ENCODE measurements at regions not wholly inside any gene's neighbourhood (a gene's known extent, or its start where the extent isn't known, plus 50 kb on each side); places are given as distances from the start of the nearest gene placed in this dataset.

- no peak for TF ChIP-seq CTCF (IDR thresholded peaks at IDR 0.05; ENCODE audit: low read length)
- no peak for TF ChIP-seq EZH2 (IDR thresholded peaks at IDR 0.05; ENCODE audit: borderline replicate concordance, low read length)
Observed at GRCh38 chr4:57234252-57234775, 124.1 kb upstream of the IGFBP7 start.

Data from OCI-LY1 (cell line).